GM12874 (cell line): ENCODE measurements at regions not wholly inside any gene's neighbourhood (a gene's known extent, or its start where the extent isn't known, plus 50 kb on each side); places are given as distances from the start of the nearest gene placed in this dataset.

ENCODE experiments used
- CTCF ChIP-seq: IDR thresholded peaks from 2 replicates; pipeline ENCODE4 v1.5.1; 2011; ENCODE audit warnings: low read depth, mild to moderate bottlenecking, control low read depth, low read length, moderate library complexity; ENCODE audit not compliant: insufficient read depth

GRCh38 chr3:66625505-66626216 lies 124.8 kb upstream of the LRIG1 start:
- TF ChIP-seq CTCF: no peak

DNA sequence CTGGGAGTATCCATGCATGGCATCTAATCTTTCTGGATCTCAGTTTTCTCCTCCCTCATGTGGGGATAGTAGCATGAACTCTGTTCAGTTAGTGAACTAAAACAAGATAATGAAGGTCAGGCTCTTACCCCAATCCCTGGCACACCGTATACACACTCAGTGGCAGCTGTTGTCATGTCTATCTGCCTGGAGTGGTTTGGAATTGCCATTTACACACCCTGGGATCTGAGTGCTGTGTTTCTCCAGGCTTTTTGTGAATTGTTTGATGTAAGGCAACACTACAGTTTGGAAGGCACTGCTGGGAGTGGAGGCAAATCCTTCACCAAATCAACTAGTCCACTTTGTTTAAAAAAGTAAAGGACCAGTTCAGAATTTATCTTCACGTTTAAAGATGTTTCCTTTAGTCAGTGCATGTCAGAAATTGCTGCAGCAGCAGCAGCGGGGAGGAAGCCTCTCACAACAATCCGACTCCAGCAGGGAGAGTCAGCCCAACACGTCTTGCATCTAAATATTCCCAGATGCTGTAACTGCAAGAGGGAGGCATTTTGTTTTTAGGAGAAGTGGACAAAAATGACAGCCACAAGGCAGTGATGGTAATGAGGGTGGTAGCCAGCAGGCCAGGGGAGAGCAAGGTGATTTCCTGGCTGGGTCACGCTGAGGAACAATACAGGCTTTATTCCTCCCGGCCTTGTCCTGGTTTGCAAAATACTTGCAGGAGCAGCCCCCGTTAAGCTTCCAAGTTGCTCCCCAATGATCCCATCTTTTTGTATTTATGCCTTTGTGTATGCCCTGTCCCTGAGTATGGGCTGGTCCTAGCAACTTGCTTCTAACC lies 128.5 kb upstream of the LRIG1 start:
- TF ChIP-seq CTCF: no peak

DNA sequence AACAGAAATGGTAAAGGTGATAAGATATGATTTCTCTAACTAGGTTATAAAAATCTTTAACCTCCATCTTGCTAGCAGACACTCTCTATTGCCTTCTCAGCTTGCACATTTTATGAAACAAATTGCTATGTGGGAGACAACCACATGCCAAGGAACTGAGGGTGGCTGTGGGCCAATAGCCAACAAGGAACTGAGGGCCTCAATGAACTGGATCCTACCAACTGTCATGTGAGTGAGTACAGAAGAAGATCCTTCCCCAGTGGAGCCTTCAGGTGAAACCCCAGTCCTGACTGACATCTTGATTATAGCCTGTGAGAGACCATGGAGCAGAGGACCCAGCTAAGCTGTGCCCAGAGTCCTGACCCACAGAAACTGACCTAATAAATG lies 129.2 kb upstream of the LRIG1 start:
- no peak for TF ChIP-seq CTCF

DNA sequence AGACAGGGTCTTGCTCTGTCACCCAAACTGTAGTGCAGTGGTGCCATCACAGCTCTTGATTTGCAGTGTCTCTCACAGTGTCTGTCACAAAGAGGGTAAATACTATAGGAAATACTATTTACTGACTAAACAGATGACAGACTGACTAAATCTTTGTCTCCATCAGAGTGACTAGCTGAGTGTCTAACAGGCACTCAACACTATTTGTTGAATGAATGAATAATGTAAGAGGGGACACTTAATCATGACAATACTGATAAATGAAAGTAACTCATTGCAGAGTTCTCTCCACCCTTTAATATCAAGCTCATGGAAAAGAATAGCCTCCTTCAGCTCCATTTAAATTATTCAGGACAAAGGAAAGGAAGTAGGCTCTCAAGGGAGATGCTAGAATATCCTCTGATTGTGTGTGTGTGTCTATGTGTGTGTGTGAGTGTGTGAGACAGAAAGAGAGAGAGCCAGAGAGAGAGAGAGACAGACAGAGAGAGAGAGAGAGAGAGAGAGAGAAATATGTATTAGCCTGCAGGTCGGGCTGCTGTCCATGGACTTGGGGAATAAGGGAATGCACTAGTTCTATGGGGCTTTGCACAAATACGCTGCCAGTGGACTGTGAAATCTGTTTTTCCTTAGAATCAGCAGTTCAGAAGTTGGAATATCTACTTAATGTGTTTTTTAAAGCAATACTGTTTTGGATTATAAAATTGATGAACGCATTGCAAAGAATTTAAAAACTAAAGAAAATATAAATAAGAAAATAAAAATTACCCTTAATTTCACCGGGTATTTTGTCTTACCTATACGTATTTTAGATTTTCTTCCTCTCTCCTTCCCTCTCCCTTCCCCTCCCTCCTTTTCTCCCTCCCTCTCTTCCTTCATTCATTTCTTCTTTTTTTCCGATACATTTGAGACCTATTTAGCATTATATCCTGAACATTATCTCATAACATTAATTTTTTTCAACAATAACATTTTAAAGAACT lies 132.9 kb upstream of the LRIG1 start:
- TF ChIP-seq CTCF: no peak

DNA sequence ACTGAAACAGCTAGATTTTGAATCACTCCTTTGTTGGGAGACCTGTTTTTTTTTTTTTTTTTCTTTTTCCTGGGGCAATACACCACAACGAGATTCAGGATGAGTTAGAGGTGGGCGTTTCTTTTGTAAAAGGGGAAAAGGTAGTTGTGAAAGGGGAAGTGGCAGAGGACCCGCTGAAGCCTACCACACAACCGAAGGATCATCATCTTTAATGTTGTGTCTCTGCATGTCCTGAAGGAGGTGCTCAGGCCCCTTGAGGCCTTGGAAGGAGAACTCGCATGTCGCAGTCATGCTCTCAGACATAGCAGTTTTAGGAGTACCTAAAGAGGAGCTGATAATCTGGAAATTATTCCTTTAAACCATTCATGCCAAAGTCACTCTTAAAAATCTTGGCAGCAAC lies 137.9 kb upstream of the LRIG1 start:
- TF ChIP-seq CTCF: no peak

- no peak for TF ChIP-seq CTCF
These were observed 139.1 kb upstream of the LRIG1 start for GRCh38 chr3:66639809-66640356.
